Stimulated activated CD4-positive, alpha-beta T cell treated with anti-CD3 and anti-CD28 coated beads, Interleukin-15, amount 100 ng/mL, for 24 hours (primary cell): ENCODE measurements at regions not wholly inside any gene's neighbourhood (a gene's known extent, or its start where the extent isn't known, plus 50 kb on each side); places are given as distances from the start of the nearest gene placed in this dataset.
"Not testable (repeated sequence)": the region's sequence is repeated elsewhere in the genome, so short reads cannot be mapped to it uniquely, and the experiment has no call there.

Source experiments
- DNase-seq: peaks from one replicate; pipeline ENCODE4 v3.0.0-alpha.2; 2020

DNA sequence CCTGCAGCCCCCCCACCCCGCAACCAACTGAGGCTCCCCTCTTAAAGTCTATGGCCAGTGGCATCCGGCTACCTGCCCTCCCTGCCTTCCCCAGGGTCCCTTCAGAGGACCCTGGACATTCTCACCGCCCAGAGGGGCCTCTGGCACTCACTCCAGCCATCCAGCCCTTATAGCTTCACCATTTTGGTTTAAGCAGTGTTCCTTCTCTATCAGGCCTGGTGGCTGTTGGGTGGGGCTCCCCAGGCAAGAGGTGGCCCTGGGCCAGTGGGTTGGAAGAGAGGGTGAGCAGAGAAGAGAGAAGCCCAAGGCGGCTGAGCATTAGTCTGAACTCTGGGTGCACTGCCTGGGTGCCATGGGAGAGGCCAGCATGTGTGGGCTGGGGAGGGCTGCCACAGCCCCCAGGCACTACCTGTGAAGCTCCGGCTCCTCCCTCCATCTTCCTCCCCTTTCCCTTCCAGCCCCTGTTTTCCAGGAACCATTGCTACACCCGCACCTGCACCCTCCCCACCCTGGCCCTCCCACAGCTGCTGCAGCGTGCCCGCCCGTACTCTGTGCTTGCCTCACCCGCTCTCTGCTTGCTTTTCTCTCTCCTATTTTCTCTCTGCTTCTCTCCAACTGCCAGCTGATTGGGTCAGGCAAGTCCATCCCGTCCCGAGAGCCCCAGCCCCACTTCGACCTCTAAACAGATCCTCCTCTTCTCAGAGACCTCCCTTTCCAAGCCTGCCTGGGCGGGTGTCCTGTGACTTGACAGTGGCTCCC, 168.2 kb downstream of the TBC1D2B start:
- no peak for DNase-seq

GRCh38 chr15:77908752-77909111, 168.8 kb downstream of the TBC1D2B start:
- DNase-seq, result not testable (repeated sequence)

GRCh38 chr15:77907824-77908751, 169.4 kb downstream of the TBC1D2B start:
- DNase-seq, result peak; percentile 84

- DNase-seq, result not testable (repeated sequence)
Measured at GRCh38 chr15:77906062-77906990, 171.2 kb downstream of the TBC1D2B start.

DNA sequence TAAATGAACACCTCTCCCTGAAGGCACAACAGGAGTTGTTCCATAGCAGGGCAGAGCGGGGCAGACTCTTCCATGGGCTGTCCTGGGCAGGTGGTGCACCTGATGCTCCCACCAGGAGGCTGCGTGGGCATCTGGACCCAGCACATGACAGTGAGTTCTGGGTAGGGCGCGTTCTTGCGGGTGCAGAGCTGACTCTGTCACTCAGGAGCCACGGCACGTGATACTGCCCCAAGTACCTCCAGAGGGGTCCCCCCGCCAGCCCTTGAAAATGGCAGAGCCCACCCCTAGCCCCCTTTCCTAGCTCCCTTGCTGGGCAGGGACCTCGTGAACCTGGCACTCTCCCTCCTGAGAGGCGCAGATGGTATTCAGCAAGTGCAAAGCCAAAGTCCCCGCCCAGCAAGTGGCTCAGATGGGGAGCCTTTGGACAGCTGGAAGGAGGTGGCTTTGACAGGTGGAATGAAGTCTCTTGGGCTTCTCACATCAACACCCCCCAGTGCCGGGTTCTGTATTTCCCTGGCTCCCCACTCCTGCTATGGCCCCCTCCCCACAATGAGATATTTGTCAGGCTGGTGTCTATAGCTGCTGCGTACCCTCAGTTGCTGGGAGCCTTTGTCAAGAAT, 172.1 kb downstream of the TBC1D2B start:
- no peak for DNase-seq

- no peak for DNase-seq
Measured at GRCh38 chr15:77904901-77905300, 172.6 kb downstream of the TBC1D2B start.

DNA sequence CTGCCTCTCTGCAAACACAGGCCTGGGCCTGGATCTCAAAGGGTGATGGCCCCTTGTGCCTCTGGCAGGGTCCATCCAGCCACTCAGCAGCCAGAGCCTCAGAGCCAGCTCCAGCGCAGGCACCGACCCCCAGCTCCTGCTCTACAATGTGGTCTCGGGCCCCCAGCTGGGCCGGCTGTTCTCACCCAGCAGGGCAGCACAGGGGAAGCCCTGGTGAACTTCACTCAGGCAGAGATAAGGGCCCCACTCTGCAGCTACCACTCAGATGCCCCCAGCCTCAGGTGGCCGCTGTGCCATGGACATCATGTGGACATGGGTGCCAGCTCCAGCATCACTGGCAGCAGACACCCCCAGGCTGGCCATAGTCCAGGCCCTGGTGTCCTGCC, 173.1 kb downstream of the TBC1D2B start:
- DNase-seq, result no peak

GRCh38 chr15:77903761-77904435, 173.6 kb downstream of the TBC1D2B start:
- DNase-seq, result not testable (repeated sequence)

- peak; percentile 48 for DNase-seq
Measured at GRCh38 chr15:77902921-77903760, 174.4 kb downstream of the TBC1D2B start.

GRCh38 chr15:77901921-77902750, 175.4 kb downstream of the TBC1D2B start:
- DNase-seq, result no peak

DNA sequence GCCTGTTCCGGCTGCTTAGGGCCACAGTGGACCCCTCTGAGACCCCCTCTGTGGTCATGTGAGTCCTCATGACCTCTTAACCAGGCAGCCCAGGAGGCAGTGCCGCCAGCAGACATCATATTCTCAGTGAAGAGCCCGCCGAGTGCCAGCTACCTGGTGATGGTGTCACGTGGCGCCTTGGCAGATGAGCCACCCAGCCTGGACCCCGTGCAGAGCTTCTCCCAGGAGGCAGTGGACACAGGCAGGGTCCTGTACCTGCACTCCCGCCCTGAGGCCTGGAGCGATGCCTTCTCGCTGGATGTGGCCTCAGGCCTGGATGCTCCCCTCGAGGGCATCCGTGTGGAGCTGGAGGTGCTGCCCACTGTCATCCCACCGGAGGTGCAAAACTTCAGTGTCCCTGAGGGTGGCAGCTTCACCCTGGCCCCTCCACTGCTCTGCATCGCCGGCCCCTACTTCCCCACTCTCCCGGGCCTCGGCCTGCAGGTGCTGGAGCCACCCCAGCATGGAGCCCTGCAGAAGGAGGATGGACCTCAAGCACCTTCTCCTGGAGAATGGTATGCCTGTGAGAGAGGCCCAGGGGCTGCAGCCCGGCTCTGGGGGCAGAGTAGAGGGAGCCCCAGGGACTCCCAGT, 176.1 kb downstream of the TBC1D2B start:
- DNase-seq, result no peak

- DNase-seq, result peak; percentile 68
Measured at GRCh38 chr15:77900331-77900963, 177.1 kb downstream of the TBC1D2B start.

- not testable (repeated sequence) for DNase-seq
Measured at GRCh38 chr15:77899776-77900175, 177.7 kb downstream of the TBC1D2B start.

DNA sequence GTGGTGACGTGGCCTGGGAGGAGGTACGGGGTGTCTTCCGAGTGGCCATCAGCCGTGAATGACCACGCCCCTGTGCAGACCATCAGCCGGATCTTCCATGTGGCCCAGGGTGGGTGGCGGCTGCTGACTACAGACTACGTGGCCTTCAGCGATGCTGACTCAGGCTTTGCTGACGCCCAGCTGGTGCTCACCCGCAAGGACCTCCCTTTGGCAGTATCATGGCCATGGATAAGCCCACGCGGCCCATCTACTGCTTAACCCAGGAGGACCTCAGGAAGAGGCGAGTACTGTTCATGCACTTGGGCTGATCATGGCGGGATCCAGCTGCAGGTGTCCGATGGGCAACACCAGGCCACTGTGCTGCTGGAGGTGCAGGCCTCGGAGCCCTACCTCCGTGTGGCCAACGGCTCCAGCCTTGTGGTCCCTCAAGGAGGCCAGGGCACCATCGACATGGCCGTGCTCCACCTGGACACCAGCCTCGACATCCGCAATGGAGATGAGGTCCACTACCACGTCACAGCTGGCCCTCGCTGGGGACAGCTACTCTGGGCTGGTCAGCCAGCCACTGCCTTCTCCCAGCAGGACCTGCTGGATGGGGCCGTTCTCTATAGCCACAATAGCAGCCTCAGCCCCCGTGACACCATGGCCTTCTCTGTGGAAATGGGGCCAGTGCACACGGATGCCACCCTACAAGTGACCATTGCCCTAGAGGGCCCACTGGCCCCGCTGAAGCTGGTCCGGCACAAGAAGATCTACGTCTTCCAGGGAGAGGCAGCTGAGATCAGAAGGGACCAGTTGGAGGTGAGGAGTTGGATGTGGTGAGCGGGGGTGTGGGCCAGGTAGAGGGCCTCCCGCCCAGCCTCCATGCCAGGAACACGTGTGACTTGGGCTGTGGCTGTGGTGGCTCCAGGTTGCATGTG, 178.4 kb downstream of the TBC1D2B start:
- no peak for DNase-seq

GRCh38 chr15:77897896-77898406, 179.6 kb downstream of the TBC1D2B start:
- DNase-seq, result no peak

DNA sequence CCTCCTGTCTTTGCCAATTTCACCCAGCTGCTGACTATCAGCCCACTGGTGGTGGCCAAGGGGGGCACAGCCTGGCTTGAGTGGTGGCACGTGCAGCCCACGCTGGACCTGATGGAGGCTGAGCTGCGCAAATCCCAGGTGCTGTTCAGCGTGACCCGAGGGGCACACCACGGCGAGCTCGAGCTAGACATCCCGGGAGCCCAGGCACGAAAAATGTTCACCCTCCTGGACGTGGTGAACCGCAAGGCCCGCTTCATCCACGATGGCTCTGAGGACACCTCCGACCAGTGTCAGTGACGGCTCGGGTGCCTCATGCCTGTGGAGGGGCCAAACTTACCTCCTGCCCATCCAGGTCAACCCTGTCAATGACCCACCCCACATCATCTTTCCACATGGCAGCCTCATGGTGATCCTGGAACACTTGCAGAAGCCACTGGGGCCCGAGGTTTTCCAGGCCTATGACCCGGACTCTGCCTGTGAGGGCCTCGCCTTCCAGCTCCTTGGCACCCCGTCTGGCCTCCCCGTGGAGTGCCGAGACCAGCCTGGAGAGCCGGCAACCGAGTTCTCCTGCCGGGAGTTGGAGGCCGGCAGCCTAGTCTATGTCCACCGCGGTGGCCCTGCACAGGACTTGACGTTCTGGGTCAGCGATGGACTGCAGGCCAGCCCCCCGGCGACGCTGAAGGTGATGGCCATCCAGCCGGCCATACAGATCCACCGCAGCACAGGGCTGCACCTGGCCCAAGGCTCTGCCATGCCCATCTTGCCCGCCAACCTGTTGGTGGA, 180.2 kb downstream of the TBC1D2B start:
- DNase-seq, result not testable (repeated sequence)
